Vagina (tissue), 2 donors: ENCODE measurements at regions not wholly inside any gene's neighbourhood (a gene's known extent, or its start where the extent isn't known, plus 50 kb on each side); places are given as distances from the start of the nearest gene placed in this dataset.

Experiments
- POLR2AphosphoS5 ChIP-seq, 2 donors: sonication (generic); formaldehyde crosslinking; IDR thresholded peaks; one replicate each; pipeline ENCODE4 v1.9.0; 2017; ENCODE audit warnings: antibody characterized with exemption in 2 of 2, mild to moderate bottlenecking in 2 of 2, low read depth in 1 of 2; ENCODE audit not compliant: insufficient read depth in 1 of 2
- TF ChIP-seq, protein P1 (sequence below), 3 experiments: fragments of 450-650 bp in 2 of 3; fragments of 200-600 bp in 1 of 3; sonication (generic) in 1 of 3; IDR thresholded peaks; one replicate each; pipeline ENCODE4 v1.5.1; 2017 to 2019; ENCODE audit warnings: antibody characterized with exemption in 3 of 3, mild to moderate bottlenecking in 2 of 3, moderate library complexity in 2 of 3

GRCh38 chr16:59654455-59654854 is 920.3 kb upstream of the GOT2 start:
- TF ChIP-seq, protein P1, sequence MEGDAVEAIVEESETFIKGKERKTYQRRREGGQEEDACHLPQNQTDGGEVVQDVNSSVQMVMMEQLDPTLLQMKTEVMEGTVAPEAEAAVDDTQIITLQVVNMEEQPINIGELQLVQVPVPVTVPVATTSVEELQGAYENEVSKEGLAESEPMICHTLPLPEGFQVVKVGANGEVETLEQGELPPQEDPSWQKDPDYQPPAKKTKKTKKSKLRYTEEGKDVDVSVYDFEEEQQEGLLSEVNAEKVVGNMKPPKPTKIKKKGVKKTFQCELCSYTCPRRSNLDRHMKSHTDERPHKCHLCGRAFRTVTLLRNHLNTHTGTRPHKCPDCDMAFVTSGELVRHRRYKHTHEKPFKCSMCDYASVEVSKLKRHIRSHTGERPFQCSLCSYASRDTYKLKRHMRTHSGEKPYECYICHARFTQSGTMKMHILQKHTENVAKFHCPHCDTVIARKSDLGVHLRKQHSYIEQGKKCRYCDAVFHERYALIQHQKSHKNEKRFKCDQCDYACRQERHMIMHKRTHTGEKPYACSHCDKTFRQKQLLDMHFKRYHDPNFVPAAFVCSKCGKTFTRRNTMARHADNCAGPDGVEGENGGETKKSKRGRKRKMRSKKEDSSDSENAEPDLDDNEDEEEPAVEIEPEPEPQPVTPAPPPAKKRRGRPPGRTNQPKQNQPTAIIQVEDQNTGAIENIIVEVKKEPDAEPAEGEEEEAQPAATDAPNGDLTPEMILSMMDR (IDR thresholded peaks at IDR 0.05), result no peak
- no peak for TF ChIP-seq POLR2AphosphoS5 (IDR thresholded peaks at IDR 0.05; ENCODE audit: insufficient read depth in 1 of 2, low read depth in 1 of 2)
